Ovary (tissue), 3 donors: ENCODE measurements at regions not wholly inside any gene's neighbourhood (a gene's known extent, or its start where the extent isn't known, plus 50 kb on each side); places are given as distances from the start of the nearest gene placed in this dataset.

Experiments
- CTCF ChIP-seq, 3 donors: fragments of 450-650 bp in 2 of 3; fragments of 200-600 bp in 1 of 3; IDR thresholded peaks; one replicate each; pipeline versions ENCODE4 v1.5.1 to v1.8.0; 2016 to 2022; ENCODE audit warnings: antibody characterized with exemption in 3 of 3, mild to moderate bottlenecking in 1 of 3
- POLR2A ChIP-seq: fragments of 450-650 bp; IDR thresholded peaks from one replicate; pipeline ENCODE4 v1.6.1; 2017; ENCODE audit warnings: antibody characterized with exemption, mild to moderate bottlenecking, moderate library complexity
- donor health status: DM: no; HTN: no; CAD: no.

- TF ChIP-seq POLR2A (no peak), CTCF (IDR thresholded peaks at IDR 0.05) (no peak)
Measured at GRCh38 chr14:76933515-76933914, 95.0 kb downstream of the IRF2BPL start.
